K562 (cell line): ENCODE measurements at regions not wholly inside any gene's neighbourhood (a gene's known extent, or its start where the extent isn't known, plus 50 kb on each side); places are given as distances from the start of the nearest gene placed in this dataset.

Experiments
- ATAC-seq: fragments of 200-7000 bp; cut with Tn5 transposase; 3 replicates; pipeline ENCODE4 v1.9.1; 2020; ENCODE audit warnings: moderate library complexity
- BruUV-seq: library from RNA; stranded (reverse); fragments of 400-500 nt; replicated peaks from 2 replicates; lab custom pipeline; 2021; lab: Mats Ljungman, UMichigan
- CTCF ChIA-PET: fragments of 300-600 bp; formaldehyde crosslinking; extraction: SDS; loops from one replicate; lab custom pipeline; 2021; ENCODE audit warnings: low intra/inter-chr PET ratio; lab: Yijun Ruan, JAX
- POLR2A ChIA-PET: fragments of 300-600, 350-650 bp; sonication (Branson Sonifier 250); formaldehyde crosslinking; extraction: SDS; loops from one replicate; lab custom pipeline; 2021; ENCODE audit warnings: antibody characterized with exemption, inconsistent platforms; lab: Yijun Ruan, JAX
- DNase-seq, 4 experiments: peaks; one replicate each; pipeline versions ENCODE4 v3.0.0 to v3.0.0-alpha.2; 2011 to 2018; ENCODE audit warnings: low spot score in 3 of 4, mixed read lengths in 3 of 4; ENCODE audit errors: extremely low read depth in 1 of 4
- FAIRE-seq: peaks from 2 replicates; lab custom pipeline; 2011; peaks lifted over from hg19 to GRCh38; lab: Jason Lieb, UNC
- H2AFZ ChIP-seq: 2 replicates; pipeline ENCODE4 v1.6.0; 2011; ENCODE audit warnings: low read depth, low read length, control low read depth, inconsistent platforms
- H3K27ac ChIP-seq: fragments of 200-600 bp; 3 replicates; pipeline ENCODE4 v1.8.0; 2011; ENCODE audit warnings: low read depth, mild to moderate bottlenecking, control low read depth, inconsistent platforms, low read length, moderate library complexity, mixed read lengths; ENCODE audit errors: extremely low read depth
- H3K27me3 ChIP-seq, 2 experiments: fragments of 300-600 bp in 1 of 2; 2 replicates in 1 of 2; 3 replicates in 1 of 2; pipeline versions ENCODE4 v1.6.0 to v1.8.0; 2011; ENCODE audit warnings: inconsistent platforms in 2 of 2, low read length in 2 of 2, mild to moderate bottlenecking in 1 of 2, mixed read lengths in 1 of 2, moderate library complexity in 1 of 2; ENCODE audit not compliant: control insufficient read depth in 2 of 2, insufficient read depth in 2 of 2
- H3K36me3 ChIP-seq: fragments of 300-600 bp; 3 replicates; pipeline ENCODE4 v1.8.0; 2011; ENCODE audit warnings: mild to moderate bottlenecking, low read length, inconsistent platforms; ENCODE audit not compliant: control insufficient read depth, insufficient read depth
- H3K4me1 ChIP-seq, 2 experiments: fragments of 200-600 bp in 1 of 2; replicated peaks in 1 of 2; 2 replicates in 1 of 2; 3 replicates in 1 of 2; pipeline versions ENCODE4 v1.5.1 to v1.8.0; 2011; ENCODE audit warnings: inconsistent platforms in 2 of 2, low read length in 2 of 2, mild to moderate bottlenecking in 1 of 2, mixed read lengths in 1 of 2, moderate library complexity in 1 of 2; ENCODE audit not compliant: control insufficient read depth in 2 of 2, insufficient read depth in 2 of 2
- H3K4me2 ChIP-seq: 2 replicates; pipeline ENCODE4 v1.6.1; 2011; ENCODE audit warnings: low read length, control low read depth, inconsistent platforms, mixed read lengths; ENCODE audit not compliant: insufficient read depth
- H3K4me3 ChIP-seq: fragments of 200-600 bp; sonication (generic), shearing (Covaris generic); 2 replicates; pipeline ENCODE4 v1.5.1; 2016; ENCODE audit warnings: control low read depth, inconsistent platforms
- H3K79me2 ChIP-seq: fragments of 200-600 bp; 3 replicates; pipeline ENCODE4 v1.8.0; 2011; ENCODE audit warnings: low read length, inconsistent platforms; ENCODE audit not compliant: control insufficient read depth, insufficient read depth
- H3K9ac ChIP-seq, 2 experiments: 2 replicates each; pipeline versions ENCODE4 v1.6.0 to v1.6.1; 2011; ENCODE audit warnings: low read depth in 2 of 2, low read length in 2 of 2, control low read depth in 1 of 2, inconsistent platforms in 1 of 2, mild to moderate bottlenecking in 1 of 2, mixed read lengths in 1 of 2; ENCODE audit not compliant: insufficient read depth in 1 of 2
- H3K9me1 ChIP-seq: one replicate; pipeline ENCODE4 v1.6.0; 2011; ENCODE audit warnings: inconsistent platforms, mild to moderate bottlenecking, low read length, moderate library complexity; ENCODE audit not compliant: control insufficient read depth, insufficient read depth
- H3K9me3 ChIP-seq: replicated peaks from 2 replicates; pipeline ENCODE4 v1.5.1; 2011; ENCODE audit warnings: low read depth, low read length, inconsistent platforms; ENCODE audit not compliant: control insufficient read depth, insufficient read depth
- H4K20me1 ChIP-seq: replicated peaks from 2 replicates; pipeline ENCODE4 v1.6.1; 2011; ENCODE audit warnings: low read length, inconsistent platforms, mixed read lengths; ENCODE audit not compliant: control insufficient read depth, insufficient read depth
- RAD21 ChIP-seq, 2 experiments: fragments of 250-450 bp in 1 of 2; fragments of 450-650 bp in 1 of 2; sonication (Bioruptor Pico) in 1 of 2; formaldehyde crosslinking in 1 of 2; IDR thresholded peaks in 1 of 2; conservative IDR thresholded peaks in 1 of 2; 2 replicates each; pipeline versions ENCODE4 v1.4.0 to v1.8.0; 2020 to 2022; ENCODE audit warnings: mild to moderate bottlenecking in 2 of 2, moderate library complexity in 1 of 2
- ZNF695 ChIP-seq: fragments of 450-650 bp; formaldehyde crosslinking; IDR thresholded peaks from 2 replicates; pipeline ENCODE4 v1.4.0; 2020; ENCODE audit warnings: mild to moderate bottlenecking, moderate library complexity
- WGBS: fragments of 100-300 bp; shearing (Covaris generic); methylation state at CpG from one replicate; pipeline ENCODE4 v1.1.6; 2016; ENCODE audit warnings: low coverage, mixed read lengths; ENCODE audit not compliant: insufficient coverage; ENCODE audit errors: missing lambda C conversion rate; 5-methylcytosine and 5-hydroxymethylcytosine counted together
- in situ Hi-C: fragments of 300-500 bp; cut with MboI; formaldehyde crosslinking; loops from 4 replicates; pipeline ENCODE4 v1.15.0; 2018; ENCODE audit warnings: inconsistent platforms, mixed read lengths
- intact Hi-C: fragments of 100-400 bp; cut with micrococcal nuclease; formaldehyde crosslinking; loops from 2 replicates; pipeline ENCODE4 v1.14.2; 2022
- TF ChIP-seq, protein P1 (sequence below): fragments of 450-650 bp; IDR thresholded peaks from 2 replicates; pipeline ENCODE4 v1.6.1; 2016; ENCODE audit warnings: missing biosample characterization, missing genetic modification characterization
- TF ChIP-seq, protein P2 (sequence below), 3 experiments: IDR thresholded peaks in 2 of 3; conservative IDR thresholded peaks in 1 of 3; 2 replicates each; pipeline ENCODE4 v1.5.1; 2011 to 2012; ENCODE audit warnings: low read length in 3 of 3, mild to moderate bottlenecking in 3 of 3, control low read depth in 2 of 3, improper control_type of control experiment in 1 of 3, inconsistent platforms in 1 of 3, low read depth in 1 of 3, mixed read lengths in 1 of 3, moderate library complexity in 1 of 3; ENCODE audit not compliant: insufficient read depth in 2 of 3

- BruUV-seq, result no TSS peak
- intact Hi-C loops, result no loop called here
- CTCF ChIA-PET, result no interaction called here
- Histone ChIP-seq H3K36me3 (no peaks in the 10 kb centered on the region), H3K4me2 (no peak overlapping the region), H3K9me1 (no peaks in the 10 kb centered on the region), H3K27me3 (no peaks in the 10 kb centered on the region), H4K20me1 (no peaks in the 10 kb centered on the region), H3K79me2 (no peaks in the 10 kb centered on the region), H3K9ac (no peak overlapping the region), H2AFZ (no peak overlapping the region), H3K4me1 (no peaks in the 10 kb centered on the region), H3K4me3 (no peak overlapping the region), H3K9me3 (no peaks in the 10 kb centered on the region), H3K27ac (no peak overlapping the region)
- FAIRE-seq (no peak), DNase-seq (peak; percentile 15 to 36 (median 29)), ATAC-seq (no peak)
- in situ Hi-C loops, result no loop called here
- TF ChIP-seq, protein P1, sequence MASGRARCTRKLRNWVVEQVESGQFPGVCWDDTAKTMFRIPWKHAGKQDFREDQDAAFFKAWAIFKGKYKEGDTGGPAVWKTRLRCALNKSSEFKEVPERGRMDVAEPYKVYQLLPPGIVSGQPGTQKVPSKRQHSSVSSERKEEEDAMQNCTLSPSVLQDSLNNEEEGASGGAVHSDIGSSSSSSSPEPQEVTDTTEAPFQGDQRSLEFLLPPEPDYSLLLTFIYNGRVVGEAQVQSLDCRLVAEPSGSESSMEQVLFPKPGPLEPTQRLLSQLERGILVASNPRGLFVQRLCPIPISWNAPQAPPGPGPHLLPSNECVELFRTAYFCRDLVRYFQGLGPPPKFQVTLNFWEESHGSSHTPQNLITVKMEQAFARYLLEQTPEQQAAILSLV (tag), result no peak
- TF ChIP-seq ZNF695 (CRISPR knock-in tag) (no peak), RAD21 (CRISPR knock-in tag; conservative IDR thresholded peaks at IDR 0.05 in 1 of 2, IDR thresholded peaks at IDR 0.05 in 1 of 2) (peak; percentile 30 to 59)
- TF ChIP-seq, protein P2, sequence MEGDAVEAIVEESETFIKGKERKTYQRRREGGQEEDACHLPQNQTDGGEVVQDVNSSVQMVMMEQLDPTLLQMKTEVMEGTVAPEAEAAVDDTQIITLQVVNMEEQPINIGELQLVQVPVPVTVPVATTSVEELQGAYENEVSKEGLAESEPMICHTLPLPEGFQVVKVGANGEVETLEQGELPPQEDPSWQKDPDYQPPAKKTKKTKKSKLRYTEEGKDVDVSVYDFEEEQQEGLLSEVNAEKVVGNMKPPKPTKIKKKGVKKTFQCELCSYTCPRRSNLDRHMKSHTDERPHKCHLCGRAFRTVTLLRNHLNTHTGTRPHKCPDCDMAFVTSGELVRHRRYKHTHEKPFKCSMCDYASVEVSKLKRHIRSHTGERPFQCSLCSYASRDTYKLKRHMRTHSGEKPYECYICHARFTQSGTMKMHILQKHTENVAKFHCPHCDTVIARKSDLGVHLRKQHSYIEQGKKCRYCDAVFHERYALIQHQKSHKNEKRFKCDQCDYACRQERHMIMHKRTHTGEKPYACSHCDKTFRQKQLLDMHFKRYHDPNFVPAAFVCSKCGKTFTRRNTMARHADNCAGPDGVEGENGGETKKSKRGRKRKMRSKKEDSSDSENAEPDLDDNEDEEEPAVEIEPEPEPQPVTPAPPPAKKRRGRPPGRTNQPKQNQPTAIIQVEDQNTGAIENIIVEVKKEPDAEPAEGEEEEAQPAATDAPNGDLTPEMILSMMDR (IDR thresholded peaks at IDR 0.05 in 2 of 3, conservative IDR thresholded peaks at IDR 0.05 in 1 of 3; ENCODE audit: insufficient read depth in 2 of 3, low read depth in 1 of 3, low read length in 3 of 3), result peak; percentile 24 to 55 (median 45); a peak in 5 of 6 replicates
- 0% methylated on average over 4 of the region's 4 CpGs for WGBS
- POLR2A ChIA-PET, result interaction anchor here (0.8 kb wide), 1 partner anchor 26 kb away, joined by 3 read pairs; no protein-coding TSS in a partner anchor
These were observed 161.1 kb upstream of the CCDC179 start for GRCh38 chr11:23021287-23021863.
